H1 (cell line): ENCODE measurements at regions not wholly inside any gene's neighbourhood (a gene's known extent, or its start where the extent isn't known, plus 50 kb on each side); places are given as distances from the start of the nearest gene placed in this dataset.

Experiments used
- CTCF ChIA-PET: fragments of 300-600 bp; sonication (Branson Sonifier 250); formaldehyde crosslinking; loops from one replicate; lab custom pipeline; 2021; ENCODE audit not compliant: partially characterized antibody; lab: Charles Lee
- POLR2A ChIA-PET: fragments of 300-600 bp; sonication (Branson Sonifier 250); formaldehyde crosslinking; loops from one replicate; lab custom pipeline; 2021; ENCODE audit warnings: inconsistent platforms; ENCODE audit not compliant: partially characterized antibody; lab: Charles Lee
- DNase-seq, 2 experiments: peaks; one replicate each; pipeline versions ENCODE4 v3.0.0 to v3.0.0-alpha.2; 2010 to 2022; ENCODE audit warnings: low spot score in 2 of 2, low read depth in 1 of 2, mixed read lengths in 1 of 2
- FAIRE-seq: peaks from 2 replicates; lab custom pipeline; 2011; peaks lifted over from hg19 to GRCh38; lab: Jason Lieb, UNC
- H2AFZ ChIP-seq: 2 replicates; pipeline ENCODE4 v1.8.1; 2012; ENCODE audit warnings: low read length, inconsistent platforms
- H2AK5ac ChIP-seq: 2 replicates; pipeline ENCODE4 v1.6.1; 2013; ENCODE audit warnings: low read depth, low read length
- H2BK120ac ChIP-seq: replicated peaks from 2 replicates; pipeline ENCODE3; 2013; ENCODE audit warnings: low read depth, low read length, inconsistent platforms
- H2BK12ac ChIP-seq: 2 replicates; pipeline ENCODE4 v1.6.1; 2013; ENCODE audit warnings: low read depth, low read length
- H2BK15ac ChIP-seq: 2 replicates; pipeline ENCODE4 v1.6.1; 2013; ENCODE audit warnings: low read length
- H2BK20ac ChIP-seq: 2 replicates; pipeline ENCODE4 v1.6.1; 2013; ENCODE audit warnings: low read length
- H2BK5ac ChIP-seq: 2 replicates; pipeline ENCODE4 v1.6.1; 2013; ENCODE audit warnings: low read depth, low read length
- H3K14ac ChIP-seq: 2 replicates; pipeline ENCODE4 v1.6.1; 2013; ENCODE audit warnings: inconsistent platforms; ENCODE audit not compliant: insufficient read length
- H3K18ac ChIP-seq: 2 replicates; pipeline ENCODE4 v1.6.1; 2013; ENCODE audit warnings: low read length; ENCODE audit errors: extremely low read depth
- H3K23ac ChIP-seq: 2 replicates; pipeline ENCODE4 v1.6.1; 2013; ENCODE audit warnings: inconsistent platforms; ENCODE audit not compliant: insufficient read length
- H3K23me2 ChIP-seq: 2 replicates; pipeline ENCODE4 v1.6.1; 2013; ENCODE audit warnings: low read depth, low read length
- H3K27ac ChIP-seq: 2 replicates; pipeline ENCODE4 v1.6.1; 2011; ENCODE audit warnings: low read depth, low read length, inconsistent platforms
- H3K27me3 ChIP-seq, 4 experiments: replicated peaks in 1 of 4; 1 replicate in 1 of 4; 2 replicates in 3 of 4; pipeline versions ENCODE4 v1.6.1 to v1.8.1; 2011 to 2013; ENCODE audit warnings: low read length in 3 of 4, mild to moderate bottlenecking in 3 of 4, inconsistent platforms in 2 of 4, mixed read lengths in 2 of 4, moderate library complexity in 1 of 4; ENCODE audit not compliant: control insufficient read depth in 3 of 4, insufficient read depth in 3 of 4; ENCODE audit errors: extremely low read depth in 1 of 4
- H3K36me3 ChIP-seq, 4 experiments: 2 replicates each; pipeline versions ENCODE4 v1.6.1 to v1.8.1; 2011 to 2013; ENCODE audit warnings: mild to moderate bottlenecking in 4 of 4, low read length in 3 of 4, moderate library complexity in 2 of 4, control low read depth in 1 of 4, inconsistent platforms in 1 of 4; ENCODE audit not compliant: insufficient read depth in 4 of 4, control insufficient read depth in 2 of 4
- H3K4ac ChIP-seq: replicated peaks from 2 replicates; pipeline ENCODE3; 2013; ENCODE audit warnings: low read length, low read depth, mixed read lengths, inconsistent platforms; ENCODE audit not compliant: insufficient read length
- H3K4me1 ChIP-seq, 4 experiments: replicated peaks in 1 of 4; 1 replicate in 1 of 4; 2 replicates in 3 of 4; pipeline versions ENCODE4 v1.6.1 to v1.8.1; 2011 to 2013; ENCODE audit warnings: low read length in 3 of 4, inconsistent platforms in 2 of 4, mixed read lengths in 1 of 4; ENCODE audit not compliant: insufficient read depth in 4 of 4, control insufficient read depth in 3 of 4
- H3K4me2 ChIP-seq, 2 experiments: 2 replicates each; pipeline versions ENCODE4 v1.6.1 to v1.8.1; 2011 to 2013; ENCODE audit warnings: low read depth in 2 of 2, low read length in 2 of 2, control low read depth in 1 of 2, inconsistent platforms in 1 of 2, mild to moderate bottlenecking in 1 of 2; ENCODE audit not compliant: insufficient read depth in 1 of 2
- H3K4me3 ChIP-seq, 4 experiments: fragments of 200-600, 300-600 bp in 1 of 4; sonication (generic), shearing (Covaris generic), sonication (Bioruptor Twin) in 1 of 4; 2 replicates each; pipeline versions ENCODE4 v1.5.1 to v1.8.1; 2011 to 2016; ENCODE audit warnings: low read length in 4 of 4, low read depth in 3 of 4, control low read depth in 2 of 4, inconsistent platforms in 2 of 4, mild to moderate bottlenecking in 2 of 4, mixed read lengths in 1 of 4, moderate library complexity in 1 of 4; ENCODE audit not compliant: insufficient read depth in 2 of 4; ENCODE audit errors: extremely low read depth in 1 of 4
- H3K56ac ChIP-seq: replicated peaks from 2 replicates; pipeline ENCODE3; 2013; ENCODE audit warnings: low read depth, mild to moderate bottlenecking, mixed read lengths, low read length, inconsistent platforms; ENCODE audit not compliant: insufficient read length
- H3K79me1 ChIP-seq: 2 replicates; pipeline ENCODE4 v1.6.1; 2013; ENCODE audit warnings: low read depth, low read length, control low read depth
- H3K79me2 ChIP-seq, 2 experiments: 2 replicates each; pipeline versions ENCODE4 v1.6.1 to v1.8.1; 2012 to 2013; ENCODE audit warnings: low read length in 2 of 2, mild to moderate bottlenecking in 2 of 2, inconsistent platforms in 1 of 2; ENCODE audit not compliant: insufficient read depth in 2 of 2, control insufficient read depth in 1 of 2
- H3K9ac ChIP-seq, 4 experiments: replicated peaks in 1 of 4; 1 replicate in 1 of 4; 2 replicates in 3 of 4; pipeline versions ENCODE4 v1.6.1 to v1.8.1; 2011 to 2013; ENCODE audit warnings: low read depth in 3 of 4, low read length in 3 of 4, control low read depth in 2 of 4, mild to moderate bottlenecking in 2 of 4, moderate library complexity in 2 of 4, inconsistent platforms in 1 of 4; ENCODE audit errors: extremely low read depth in 1 of 4
- H3K9me3 ChIP-seq, 2 experiments: 2 replicates each; pipeline versions ENCODE4 v1.6.1 to v1.8.1; 2012 to 2013; ENCODE audit warnings: mild to moderate bottlenecking in 2 of 2, moderate library complexity in 2 of 2, control low read depth in 1 of 2, inconsistent platforms in 1 of 2, low read depth in 1 of 2, low read length in 1 of 2, mixed read lengths in 1 of 2; ENCODE audit not compliant: insufficient read depth in 2 of 2
- H4K20me1 ChIP-seq, 2 experiments: replicated peaks in 1 of 2; 2 replicates each; pipeline versions ENCODE3 to v1.8.1; 2011 to 2013; ENCODE audit warnings: inconsistent platforms in 2 of 2, low read length in 2 of 2, mild to moderate bottlenecking in 1 of 2; ENCODE audit not compliant: insufficient read depth in 2 of 2, control insufficient read depth in 1 of 2
- H4K5ac ChIP-seq: 2 replicates; pipeline ENCODE4 v1.6.1; 2013; ENCODE audit warnings: low read length, low read depth, mixed read lengths, inconsistent platforms; ENCODE audit not compliant: insufficient read length
- H4K8ac ChIP-seq: 2 replicates; pipeline ENCODE4 v1.8.0; 2013; ENCODE audit warnings: mild to moderate bottlenecking, moderate library complexity, low read length, inconsistent platforms; ENCODE audit not compliant: insufficient read depth; ENCODE audit errors: extremely low read depth
- H4K91ac ChIP-seq: replicated peaks from 2 replicates; pipeline ENCODE3; 2013; ENCODE audit warnings: low read length, mixed read lengths, inconsistent platforms; ENCODE audit not compliant: insufficient read length
- SAP30 ChIP-seq: fragments of 300-600 bp; sonication (generic); IDR thresholded peaks from 2 replicates; pipeline ENCODE4 v1.7.1; 2012; ENCODE audit warnings: low read length, moderate library complexity, mild to moderate bottlenecking, inconsistent platforms; ENCODE audit not compliant: insufficient read depth, insufficient replicate concordance
- TAF7 ChIP-seq: optimal IDR thresholded peaks from 2 replicates; pipeline ENCODE3; 2011; ENCODE audit warnings: low read depth, mild to moderate bottlenecking, inconsistent platforms, low read length, moderate library complexity, borderline replicate concordance
- TBP ChIP-seq: IDR thresholded peaks from 2 replicates; pipeline ENCODE4 v1.6.1; 2011; ENCODE audit warnings: low read depth, low read length, improper control_type of control experiment
- WGBS, 2 experiments: shearing (Covaris generic) in 1 of 2; methylation state at CpG; one replicate each; pipeline versions ENCODE4 v1.1.6 to v1.1.7; 2013 to 2015; ENCODE audit warnings: low lambda C conversion rate in 2 of 2, mixed read lengths in 2 of 2, inconsistent platforms in 1 of 2, low coverage in 1 of 2, missing lambda C conversion rate in 1 of 2; ENCODE audit not compliant: insufficient replicate concordance in 2 of 2, insufficient coverage in 1 of 2, insufficient read length in 1 of 2; ENCODE audit errors: extremely low coverage in 1 of 2, missing lambda C conversion rate in 1 of 2; 5-methylcytosine and 5-hydroxymethylcytosine counted together

- Histone ChIP-seq H3K27ac (no peak overlapping the region), H4K5ac (no peak overlapping the region), H3K14ac (no peak overlapping the region), H3K4ac (no peak overlapping the region), H3K4me1 (no peaks in the 10 kb centered on the region), H3K9ac (no peak overlapping the region), H4K91ac (no peak overlapping the region), H2BK120ac (no peak overlapping the region), H3K4me3 (no peak overlapping the region), H2AFZ (no peak overlapping the region), H4K8ac (no peak overlapping the region), H2BK12ac (no peak overlapping the region), H3K9me3 (no peaks in the 10 kb centered on the region)
- 86% methylated on average over 3 of the region's 3 CpGs; no CpG with 5 or more reads in 1 of the 2 experiments for WGBS, 2 experiments
- TF ChIP-seq TBP (no peak), TAF7 (no peak), SAP30 (no peak)
- TF ChIP-seq, all 59 proteins: peak for 0
- Histone ChIP-seq H3K4me2 (no peak overlapping the region), H3K18ac (no peak overlapping the region), H3K27me3 (no peaks in the 10 kb centered on the region), H2BK5ac (no peak overlapping the region), H4K20me1 (no peaks in the 10 kb centered on the region), H3K56ac (no peak overlapping the region), H3K36me3 (no peaks in the 10 kb centered on the region), H3K23me2 (no peaks in the 10 kb centered on the region), H3K79me1 (no peaks in the 10 kb centered on the region), H2BK15ac (no peak overlapping the region), H3K79me2 (no peaks in the 10 kb centered on the region), H2BK20ac (no peak overlapping the region), H3K23ac (no peak overlapping the region), H2AK5ac (no peak overlapping the region)
- ChIA-PET CTCF (interaction anchor here (0.9 kb wide), 1 partner anchor 173 kb away, joined by 3 read pairs; no protein-coding TSS in a partner anchor), POLR2A (no interaction called here)
- FAIRE-seq = no peak
- DNase-seq = no peak
Measured at GRCh38 chr4:120629546-120630108, 292.9 kb downstream of the PRDM5 start.
